ENCODE measurements at regions not wholly inside any gene's neighbourhood (a gene's known extent, or its start where the extent isn't known, plus 50 kb on each side); places are given as distances from the start of the nearest gene placed in this dataset.
"Not testable (repeated sequence)": the region's sequence is repeated elsewhere in the genome, so short reads cannot be mapped to it uniquely, and the experiment has no call there.

DNA sequence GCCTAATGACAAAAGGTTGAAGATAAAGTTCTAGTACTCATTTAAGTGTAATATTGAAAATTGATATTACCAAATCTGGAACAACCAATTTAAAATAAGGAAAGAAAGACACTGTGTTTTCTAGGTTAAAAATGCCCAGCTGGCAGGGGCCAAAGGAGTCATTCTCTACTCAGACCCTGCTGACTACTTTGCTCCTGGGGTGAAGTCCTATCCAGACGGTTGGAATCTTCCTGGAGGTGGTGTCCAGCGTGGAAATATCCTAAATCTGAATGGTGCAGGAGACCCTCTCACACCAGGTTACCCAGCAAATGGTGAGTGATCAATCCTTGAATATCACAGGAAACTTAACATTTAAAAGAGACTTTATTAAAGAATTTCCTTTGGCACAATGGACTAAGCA is 50.7 kb upstream of the TRIM77 start:
- not testable (repeated sequence) for H3K4me1 ChIP-seq (ENCODE audit: control insufficient read depth, insufficient read depth, low read length); H3K9me3 ChIP-seq (replicated peaks; ENCODE audit: low read length); H3K4me3 ChIP-seq (ENCODE audit: low read length); H3K27me3 ChIP-seq (ENCODE audit: control insufficient read depth, insufficient read depth, low read length); H3K4me2 ChIP-seq (ENCODE audit: low read length); H3K9ac ChIP-seq (ENCODE audit: low read depth, low read length); H3K36me3 ChIP-seq (ENCODE audit: insufficient read depth, low read length)

DNA sequence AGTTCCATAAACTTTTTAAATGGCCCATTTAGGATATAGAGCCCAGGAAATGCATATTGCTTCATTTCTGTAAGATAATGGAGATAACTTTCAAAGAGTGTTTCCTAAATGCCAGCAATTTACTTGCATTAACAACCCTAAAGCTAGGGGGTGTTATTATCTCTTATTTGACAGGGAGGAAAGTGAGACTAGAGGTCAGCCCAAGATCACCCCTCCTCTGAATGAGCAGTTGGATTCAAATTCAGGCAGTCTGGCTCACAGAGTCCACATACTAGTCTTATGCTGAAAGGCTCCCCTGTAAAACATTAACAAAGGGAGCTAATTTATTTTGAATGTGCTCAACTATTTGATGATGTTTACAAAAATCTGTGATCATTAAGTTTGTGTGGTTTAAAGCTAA is 49.9 kb upstream of the TRIM77 start:
- H3K9me3 ChIP-seq (replicated peaks; ENCODE audit: low read length): no peaks in the 10 kb centered on the region
- H3K4me2 ChIP-seq (ENCODE audit: low read length): no peak overlapping the region
- no peak overlapping the region for H3K9ac ChIP-seq (ENCODE audit: low read depth, low read length)

More for the DNA sequence above, 49.9 kb upstream of the TRIM77 start:
- Histone ChIP-seq H3K4me1 (ENCODE audit: control insufficient read depth, insufficient read depth, low read length) (no peaks in the 10 kb centered on the region), H3K27me3 (ENCODE audit: control insufficient read depth, insufficient read depth, low read length) (no peaks in the 10 kb centered on the region), H3K4me3 (ENCODE audit: low read length) (no peak overlapping the region), H3K36me3 (ENCODE audit: insufficient read depth, low read length) (no peaks in the 10 kb centered on the region)
